Ovary (tissue), 3 donors: ENCODE measurements at regions not wholly inside any gene's neighbourhood (a gene's known extent, or its start where the extent isn't known, plus 50 kb on each side); places are given as distances from the start of the nearest gene placed in this dataset.

Experiments used
- EP300 ChIP-seq: sonication (generic); formaldehyde crosslinking; IDR thresholded peaks from one replicate; pipeline ENCODE4 v1.6.1; 2017; ENCODE audit warnings: antibody characterized with exemption
- POLR2A ChIP-seq: fragments of 450-650 bp; IDR thresholded peaks from one replicate; pipeline ENCODE4 v1.6.1; 2017; ENCODE audit warnings: antibody characterized with exemption, mild to moderate bottlenecking, moderate library complexity
- TF ChIP-seq, protein P1 (sequence below), 3 donors: fragments of 450-650 bp in 2 of 3; fragments of 200-600 bp in 1 of 3; IDR thresholded peaks; one replicate each; pipeline versions ENCODE4 v1.5.1 to v1.8.0; 2016 to 2022; ENCODE audit warnings: antibody characterized with exemption in 3 of 3, mild to moderate bottlenecking in 1 of 3
- donor health status: DM: no; HTN: no; CAD: no.

DNA sequence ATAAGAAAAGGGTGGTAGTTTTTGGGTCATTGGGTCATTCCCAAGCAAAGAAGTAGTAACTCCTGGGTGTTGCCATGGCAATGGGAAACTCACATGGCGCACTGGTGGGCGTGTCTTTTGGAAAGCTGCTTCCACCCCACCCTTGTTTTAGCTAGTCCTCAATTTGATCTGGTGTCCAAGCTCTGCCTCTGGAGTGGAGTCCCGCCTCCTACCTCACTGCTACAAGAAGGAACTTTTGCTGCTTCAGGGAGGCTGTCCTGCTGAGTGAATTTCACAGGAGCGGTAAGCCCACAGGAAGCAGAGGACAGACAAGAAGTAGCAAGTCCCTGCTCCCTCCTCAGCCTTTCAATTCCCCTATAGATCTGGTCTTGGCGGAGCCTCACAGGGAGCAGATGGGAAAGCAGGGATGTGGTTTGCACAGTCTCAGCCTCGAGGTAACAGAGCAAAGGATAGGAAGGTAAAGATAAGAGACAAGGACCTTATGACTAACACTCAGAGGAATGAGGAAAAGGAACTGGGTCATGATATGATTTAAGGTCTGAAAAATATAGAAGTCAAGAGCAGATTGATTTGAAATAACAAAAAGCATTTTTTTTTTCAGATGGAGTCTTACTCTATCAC lies 700.3 kb downstream of the TNS3 start:
- no peak for TF ChIP-seq EP300
- TF ChIP-seq, protein P1, sequence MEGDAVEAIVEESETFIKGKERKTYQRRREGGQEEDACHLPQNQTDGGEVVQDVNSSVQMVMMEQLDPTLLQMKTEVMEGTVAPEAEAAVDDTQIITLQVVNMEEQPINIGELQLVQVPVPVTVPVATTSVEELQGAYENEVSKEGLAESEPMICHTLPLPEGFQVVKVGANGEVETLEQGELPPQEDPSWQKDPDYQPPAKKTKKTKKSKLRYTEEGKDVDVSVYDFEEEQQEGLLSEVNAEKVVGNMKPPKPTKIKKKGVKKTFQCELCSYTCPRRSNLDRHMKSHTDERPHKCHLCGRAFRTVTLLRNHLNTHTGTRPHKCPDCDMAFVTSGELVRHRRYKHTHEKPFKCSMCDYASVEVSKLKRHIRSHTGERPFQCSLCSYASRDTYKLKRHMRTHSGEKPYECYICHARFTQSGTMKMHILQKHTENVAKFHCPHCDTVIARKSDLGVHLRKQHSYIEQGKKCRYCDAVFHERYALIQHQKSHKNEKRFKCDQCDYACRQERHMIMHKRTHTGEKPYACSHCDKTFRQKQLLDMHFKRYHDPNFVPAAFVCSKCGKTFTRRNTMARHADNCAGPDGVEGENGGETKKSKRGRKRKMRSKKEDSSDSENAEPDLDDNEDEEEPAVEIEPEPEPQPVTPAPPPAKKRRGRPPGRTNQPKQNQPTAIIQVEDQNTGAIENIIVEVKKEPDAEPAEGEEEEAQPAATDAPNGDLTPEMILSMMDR (IDR thresholded peaks at IDR 0.05): no peak
- TF ChIP-seq POLR2A: no peak
